ENCODE measurements at regions not wholly inside any gene's neighbourhood (a gene's known extent, or its start where the extent isn't known, plus 50 kb on each side); places are given as distances from the start of the nearest gene placed in this dataset.

- Histone ChIP-seq H3K4me3 (no peak overlapping the region), H3K27me3 (no peaks in the 10 kb centered on the region), H3K4me1 (peaks cover 3 to 12% of the 10 kb centered on the region in 2 donors), H3K36me3 (no peaks in the 10 kb centered on the region), H3K27ac (no peak overlapping the region), H3K9me3 (no peaks in the 10 kb centered on the region)
- no peak for DNase-seq (ENCODE audit: low spot score in 2 of 2)
- TF ChIP-seq CTCF (IDR thresholded peaks at IDR 0.05) = no peak
- intact Hi-C loops (cut with DNase I) = no loop called here
Measured at GRCh38 chr15:98419173-98419780, 229.1 kb upstream of the IGF1R start.

- H3K27me3 ChIP-seq = no peaks in the 10 kb centered on the region
- H3K4me3 ChIP-seq = peak overlapping the region; percentile 44 to 56
- peaks cover 3 to 12% of the 10 kb centered on the region in 2 donors for H3K4me1 ChIP-seq
- DNase-seq (ENCODE audit: low spot score in 2 of 2) = no peak
- H3K36me3 ChIP-seq = no peaks in the 10 kb centered on the region
- intact Hi-C loops (cut with DNase I) = loop anchor here (1.0 to 10.0 kb wide), 2 partner anchors 110 to 516 kb away; no protein-coding TSS in a partner anchor
- no peaks in the 10 kb centered on the region for H3K9me3 ChIP-seq
- TF ChIP-seq CTCF (IDR thresholded peaks at IDR 0.05) = no peak
- no peak overlapping the region for H3K27ac ChIP-seq
Measured at GRCh38 chr15:98420837-98421236, 227.5 kb upstream of the IGF1R start.

GRCh38 chr15:98421419-98422129 is 226.8 kb upstream of the IGF1R start:
- peak; percentile 94 to 99 (median 99) for TF ChIP-seq CTCF (IDR thresholded peaks at IDR 0.05)
- DNase-seq (ENCODE audit: low spot score in 2 of 2) = peak in 1 of 2 donors; percentile 85
- Histone ChIP-seq H3K27ac (no peak overlapping the region), H3K9me3 (no peaks in the 10 kb centered on the region), H3K4me3 (peak overlapping the region; percentile 44 to 56), H3K36me3 (no peaks in the 10 kb centered on the region), H3K27me3 (no peaks in the 10 kb centered on the region), H3K4me1 (peaks cover 3 to 7% of the 10 kb centered on the region in 2 donors)
- intact Hi-C loops (cut with DNase I) = loop anchor here (1.0 to 10.0 kb wide), 2 partner anchors 110 to 517 kb away; no protein-coding TSS in a partner anchor

- Histone ChIP-seq H3K4me1 (peaks cover 3 to 7% of the 10 kb centered on the region in 2 donors), H3K27ac (no peak overlapping the region), H3K4me3 (peak overlapping the region in 1 of 2 donors; percentile 56)
Measured at GRCh38 chr15:98422130-98422478, 226.2 kb upstream of the IGF1R start.

GRCh38 chr15:98425173-98425572 is 223.2 kb upstream of the IGF1R start:
- Histone ChIP-seq H3K9me3 (no peaks in the 10 kb centered on the region), H3K4me3 (no peak overlapping the region), H3K4me1 (peaks cover 3 to 9% of the 10 kb centered on the region in 2 donors), H3K36me3 (no peaks in the 10 kb centered on the region), H3K27ac (no peak overlapping the region), H3K27me3 (no peaks in the 10 kb centered on the region)
- no peak for TF ChIP-seq CTCF (IDR thresholded peaks at IDR 0.05)
- intact Hi-C loops (cut with DNase I) = loop anchor here (5.0 to 10.0 kb wide), 2 partner anchors 463 to 520 kb away; partner anchors contain the start of gene ARRDC4
- DNase-seq (ENCODE audit: low spot score in 2 of 2) = no peak

More at GRCh38 chr15:98422130-98422478, 226.2 kb upstream of the IGF1R start:
- no peak for DNase-seq (ENCODE audit: low spot score in 2 of 2)
- TF ChIP-seq CTCF (IDR thresholded peaks at IDR 0.05) = no peak
- no peaks in the 10 kb centered on the region for H3K9me3 ChIP-seq
- intact Hi-C loops (cut with DNase I) = loop anchor here (10.0 kb wide), 1 partner anchor 517 kb away; no protein-coding TSS in a partner anchor
- no peaks in the 10 kb centered on the region for H3K36me3 ChIP-seq
- no peaks in the 10 kb centered on the region for H3K27me3 ChIP-seq

Measured in ascending aorta (tissue), 2 donors.